Right atrium auricular region (tissue), 2 donors: ENCODE measurements at regions not wholly inside any gene's neighbourhood (a gene's known extent, or its start where the extent isn't known, plus 50 kb on each side); places are given as distances from the start of the nearest gene placed in this dataset.

ENCODE experiments used
- DNase-seq: peaks from one replicate; pipeline ENCODE4 v3.0.0-alpha.2; 2019; ENCODE audit warnings: low spot score
- H3K27ac ChIP-seq, 2 donors: fragments of 200-600 bp; sonication (generic); 1 replicate in 1 of 2; 2 replicates in 1 of 2; pipeline ENCODE4 v1.5.1; 2016 to 2019
- H3K27me3 ChIP-seq, 2 donors: fragments of 200-600 bp; sonication (generic); one replicate each; pipeline versions ENCODE4 v1.5.1 to v1.6.0; 2017 to 2019
- H3K36me3 ChIP-seq: fragments of 200-600 bp; sonication (generic); one replicate; pipeline ENCODE4 v1.5.1; 2016
- H3K4me1 ChIP-seq, 2 donors: fragments of 200-600 bp; sonication (generic); one replicate each; pipeline versions ENCODE4 v1.5.1 to v1.6.0; 2017 to 2019
- H3K4me3 ChIP-seq, 2 donors: fragments of 200-600 bp; sonication (generic); 1 replicate in 1 of 2; 2 replicates in 1 of 2; pipeline ENCODE4 v1.5.1; 2017 to 2019; ENCODE audit warnings: mild to moderate bottlenecking in 1 of 2, moderate library complexity in 1 of 2
- H3K9me3 ChIP-seq, 2 donors: fragments of 200-600 bp; sonication (generic); one replicate each; pipeline ENCODE4 v1.5.1; 2019
- CTCF ChIP-seq, 2 donors: fragments of 200-600 bp; sonication (generic); IDR thresholded peaks; one replicate each; pipeline ENCODE4 v1.5.1; 2019; ENCODE audit warnings: antibody characterized with exemption in 2 of 2

GRCh38 chr5:161152415-161152940, 300.5 kb upstream of the ATP10B start:
- Histone ChIP-seq H3K27ac (no peak overlapping the region), H3K4me3 (no peak overlapping the region), H3K27me3 (no peaks in the 10 kb centered on the region), H3K9me3 (no peaks in the 10 kb centered on the region), H3K4me1 (no peaks in the 10 kb centered on the region), H3K36me3 (no peaks in the 10 kb centered on the region)
- DNase-seq, result no peak
- no peak for TF ChIP-seq CTCF (IDR thresholded peaks at IDR 0.05)

- Histone ChIP-seq H3K36me3 (no peaks in the 10 kb centered on the region), H3K27ac (no peak overlapping the region), H3K27me3 (no peaks in the 10 kb centered on the region), H3K4me1 (no peaks in the 10 kb centered on the region), H3K9me3 (peaks cover 0 to 4% of the 10 kb centered on the region in 2 donors), H3K4me3 (no peak overlapping the region)
- no peak for DNase-seq
- TF ChIP-seq CTCF (IDR thresholded peaks at IDR 0.05), result no peak
Measured at GRCh38 chr5:161150441-161150988, 298.5 kb upstream of the ATP10B start.

GRCh38 chr5:161149078-161149477, 297.1 kb upstream of the ATP10B start:
- Histone ChIP-seq H3K27me3 (no peaks in the 10 kb centered on the region), H3K27ac (no peak overlapping the region), H3K9me3 (peaks cover 4 to 13% of the 10 kb centered on the region in 2 donors), H3K4me1 (no peaks in the 10 kb centered on the region), H3K4me3 (no peak overlapping the region), H3K36me3 (no peaks in the 10 kb centered on the region)
- TF ChIP-seq CTCF (IDR thresholded peaks at IDR 0.05), result no peak
- DNase-seq, result no peak

- TF ChIP-seq CTCF (IDR thresholded peaks at IDR 0.05), result no peak
- no peak for DNase-seq
- no peaks in the 10 kb centered on the region for H3K27me3 ChIP-seq
- H3K9me3 ChIP-seq, result no peaks in the 10 kb centered on the region
- H3K4me3 ChIP-seq, result no peak overlapping the region
- H3K36me3 ChIP-seq, result no peaks in the 10 kb centered on the region
- no peaks in the 10 kb centered on the region for H3K4me1 ChIP-seq
- no peak overlapping the region for H3K27ac ChIP-seq
Measured at GRCh38 chr5:161138751-161139455, 286.9 kb upstream of the ATP10B start.

- no peaks in the 10 kb centered on the region for H3K27me3 ChIP-seq
- no peaks in the 10 kb centered on the region for H3K4me1 ChIP-seq
- H3K27ac ChIP-seq, result no peak overlapping the region
- TF ChIP-seq CTCF (IDR thresholded peaks at IDR 0.05), result no peak
- H3K36me3 ChIP-seq, result no peaks in the 10 kb centered on the region
- DNase-seq, result no peak
- no peaks in the 10 kb centered on the region for H3K9me3 ChIP-seq
- no peak overlapping the region for H3K4me3 ChIP-seq
Measured at GRCh38 chr5:161134956-161135355, 282.9 kb upstream of the ATP10B start.
